ENCODE measurements at regions not wholly inside any gene's neighbourhood (a gene's known extent, or its start where the extent isn't known, plus 50 kb on each side); places are given as distances from the start of the nearest gene placed in this dataset.

DNA sequence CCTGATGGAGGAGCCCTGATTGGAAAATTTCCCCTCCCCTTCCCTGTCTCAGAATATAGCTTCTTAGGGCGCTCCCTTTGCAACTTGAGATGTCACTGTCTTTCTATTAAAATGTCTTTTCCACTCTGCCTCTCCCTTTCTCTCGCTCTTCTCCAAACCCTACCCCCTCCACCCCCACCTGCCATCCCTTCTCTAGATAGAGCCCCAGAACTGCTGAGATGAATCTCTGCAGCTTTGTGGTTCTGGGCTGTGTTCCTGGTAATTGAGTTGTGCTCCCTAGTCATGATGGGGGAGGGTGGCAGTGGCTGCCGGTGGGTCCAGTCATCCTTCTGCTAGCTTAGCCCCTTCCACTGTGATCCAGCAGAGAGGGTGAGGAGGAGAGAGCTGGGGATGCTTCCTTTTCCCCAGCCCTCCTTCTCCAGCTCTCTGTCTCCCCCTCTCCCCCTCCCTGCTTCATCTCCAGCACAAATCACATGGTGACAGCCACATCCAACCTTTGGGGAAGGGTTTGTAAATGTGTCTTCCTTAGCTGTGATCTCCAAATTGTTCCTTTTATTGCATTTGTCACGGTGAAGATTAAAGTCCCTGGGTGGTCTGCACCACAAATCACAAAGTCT lies 50.8 kb upstream of the BTRC start:
- Histone ChIP-seq H3K36me3 (ENCODE audit: control insufficient read depth, insufficient read depth, low read length) (no peaks in the 10 kb centered on the region), H3K27ac (ENCODE audit: insufficient read depth, low read length, poor library complexity, severe bottlenecking) (no peak overlapping the region), H3K27me3 (ENCODE audit: control insufficient read depth, insufficient read depth, low read length) (peaks cover 5% of the 10 kb centered on the region), H3K4me3 (ENCODE audit: low read depth, low read length) (no peak overlapping the region), H3K4me1 (ENCODE audit: control insufficient read depth, insufficient read depth, low read length, poor library complexity, severe bottlenecking) (no peaks in the 10 kb centered on the region), H3K9me3 (ENCODE audit: control insufficient read depth in 2 of 2, low read length in 2 of 2) (no peaks in the 10 kb centered on the region)
- DNase-seq (no peak), ATAC-seq (ENCODE audit: low read depth in 2 of 2) (no peak)
- H3K27me3 Mint-ChIP-seq = peaks cover 73% of the 10 kb centered on the region
- no peaks in the 10 kb centered on the region for H3K36me3 Mint-ChIP-seq
- no peaks in the 10 kb centered on the region for H3K9me3 Mint-ChIP-seq
- H3K27ac Mint-ChIP-seq = no peak overlapping the region
- no peak overlapping the region for H3K4me3 Mint-ChIP-seq
- no peaks in the 10 kb centered on the region for H3K4me1 Mint-ChIP-seq
